HG02884 (cell line): ENCODE measurements at regions not wholly inside any gene's neighbourhood (a gene's known extent, or its start where the extent isn't known, plus 50 kb on each side); places are given as distances from the start of the nearest gene placed in this dataset.
A peak's percentile ranks its signal among the peaks of the same experiment; 100 is the strongest.

Experiments used
- ATAC-seq: cut with Tn5 transposase; IDR thresholded peaks from one replicate; pipeline ENCODE4 v1.9.1; 2021; ENCODE audit warnings: mild to moderate bottlenecking, moderate library complexity; ENCODE audit not compliant: unreplicated experiment

DNA sequence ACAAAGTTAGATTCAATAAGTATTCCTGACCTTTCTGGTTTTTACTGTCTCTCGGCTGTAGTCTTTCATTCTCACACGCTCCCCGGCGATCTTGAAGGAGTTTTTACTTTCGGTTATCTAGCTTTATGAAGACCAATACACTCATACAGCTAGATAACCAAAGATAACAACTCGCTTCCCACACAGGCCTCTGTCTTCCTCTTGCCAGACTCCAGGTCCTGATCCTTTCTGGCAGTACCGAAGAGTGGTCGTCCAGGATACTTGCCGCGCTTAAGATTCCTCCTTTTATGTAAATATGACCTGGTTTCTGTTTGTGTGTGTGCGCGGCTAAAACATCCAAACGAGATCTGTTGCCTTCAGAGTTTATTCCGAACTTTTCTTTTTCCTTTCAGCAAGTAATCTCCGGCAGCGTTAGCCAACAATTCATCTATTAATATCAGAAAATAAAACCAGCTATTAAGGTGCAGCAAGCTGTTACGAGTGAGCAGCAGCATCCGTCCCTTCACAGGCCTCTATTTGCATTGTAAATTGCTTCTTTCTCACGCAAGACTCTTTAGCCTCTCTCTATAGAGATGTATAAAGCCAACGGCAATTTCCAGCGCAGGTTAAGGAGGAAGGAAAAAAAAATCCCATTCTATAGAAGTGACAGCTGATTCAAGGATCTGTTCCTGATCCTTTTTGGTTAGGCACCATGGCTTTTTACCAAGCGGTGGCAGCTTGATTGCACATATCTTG is 216.1 kb downstream of the MEF2C start:
- ATAC-seq = peak; percentile 79

DNA sequence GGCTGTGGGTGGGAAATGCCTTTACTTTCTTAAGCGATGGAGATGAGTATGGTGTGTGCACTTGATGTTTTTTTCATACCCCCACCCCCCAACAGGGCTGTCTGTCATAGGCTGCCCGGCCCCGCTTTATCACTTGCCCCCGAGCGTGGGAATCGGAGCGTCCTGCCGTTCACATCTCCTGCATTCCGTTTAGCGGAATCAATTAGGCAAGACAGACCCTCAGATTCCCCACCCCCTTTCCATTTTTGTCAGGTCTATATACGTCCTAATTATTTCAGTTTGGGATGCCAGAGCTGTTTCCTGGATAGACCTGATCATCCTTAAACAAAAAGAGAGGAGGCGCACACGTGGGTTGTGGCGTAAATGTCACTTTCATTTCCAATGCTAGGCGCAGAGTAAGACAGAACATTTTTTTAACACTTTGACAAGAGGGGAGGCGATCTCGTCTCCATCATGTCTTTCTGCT is 217.2 kb downstream of the MEF2C start:
- no peak for ATAC-seq

DNA sequence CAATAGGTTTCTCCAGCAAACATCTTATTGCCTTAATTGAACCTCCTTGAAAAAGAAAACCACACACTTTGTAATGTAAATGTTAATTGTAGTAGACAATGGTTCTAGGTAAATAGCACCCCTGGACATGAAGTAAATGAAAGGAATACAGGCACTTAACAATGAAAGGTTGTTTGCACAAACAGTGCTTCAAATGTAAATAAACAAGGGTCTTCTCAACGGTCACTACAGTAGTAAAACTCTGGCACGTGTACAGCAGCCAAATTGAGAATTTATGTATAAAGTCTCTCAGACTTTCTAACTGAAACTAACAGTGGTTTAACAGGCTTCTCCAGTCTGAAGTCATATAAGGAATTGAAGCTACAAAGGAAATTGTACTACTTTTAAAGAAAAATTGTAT is 218.3 kb downstream of the MEF2C start:
- ATAC-seq = no peak

DNA sequence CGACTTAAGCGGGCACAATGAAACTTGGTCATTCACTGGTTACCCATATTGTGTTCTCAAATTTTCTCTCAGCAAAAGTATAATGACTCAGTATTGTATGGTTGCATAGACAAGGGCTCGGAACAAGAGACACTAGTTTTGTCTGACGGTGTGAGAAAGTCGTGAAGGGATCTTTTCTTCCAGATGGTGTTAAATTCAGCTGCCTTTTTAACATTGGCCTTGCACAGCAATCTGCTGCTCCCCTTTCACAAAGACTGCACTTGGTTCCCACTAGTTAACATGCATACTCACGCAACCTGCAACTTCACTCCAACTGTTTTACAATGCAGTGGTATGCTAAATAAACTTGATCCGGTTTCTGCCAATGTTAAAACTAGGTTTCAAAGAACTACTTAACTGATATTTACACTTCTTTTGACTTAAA is 219.2 kb downstream of the MEF2C start:
- ATAC-seq = no peak

DNA sequence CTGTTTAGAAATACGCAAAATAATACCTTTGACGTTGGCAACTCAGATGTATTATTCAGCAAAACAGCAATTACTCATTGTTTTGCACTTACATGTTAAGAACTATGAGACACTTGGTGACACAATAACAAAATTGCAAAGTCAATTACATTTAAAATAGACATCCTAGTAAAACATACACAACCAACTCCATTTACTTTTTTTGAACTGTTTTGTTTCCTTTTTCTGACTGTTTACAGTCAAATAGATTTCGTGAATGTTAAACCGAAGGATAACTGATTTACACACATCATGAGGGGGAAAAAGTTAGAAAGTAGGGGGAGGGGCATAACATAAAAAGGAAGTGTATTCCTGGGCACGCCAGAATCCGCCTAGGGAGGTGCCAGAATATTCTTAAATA is 220.1 kb downstream of the MEF2C start:
- no peak for ATAC-seq

DNA sequence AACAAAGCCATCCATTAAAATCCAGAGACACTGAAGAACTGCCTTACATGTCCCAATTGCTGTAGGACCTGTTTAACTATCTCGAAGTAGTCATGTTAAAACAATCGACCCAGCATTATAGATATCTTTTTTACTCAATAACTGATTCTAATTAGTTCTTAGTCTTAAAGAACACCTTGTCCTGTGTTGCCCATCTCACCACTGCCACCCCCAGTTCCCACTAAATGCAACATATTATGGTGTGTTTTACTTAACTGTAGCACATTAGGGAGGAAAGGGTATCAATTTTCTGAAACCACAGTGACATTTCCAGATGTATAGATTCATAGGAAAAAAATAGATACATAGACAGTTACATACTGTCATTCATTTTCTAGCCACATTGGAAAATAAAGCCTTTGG is 221.2 kb downstream of the MEF2C start:
- no peak for ATAC-seq

DNA sequence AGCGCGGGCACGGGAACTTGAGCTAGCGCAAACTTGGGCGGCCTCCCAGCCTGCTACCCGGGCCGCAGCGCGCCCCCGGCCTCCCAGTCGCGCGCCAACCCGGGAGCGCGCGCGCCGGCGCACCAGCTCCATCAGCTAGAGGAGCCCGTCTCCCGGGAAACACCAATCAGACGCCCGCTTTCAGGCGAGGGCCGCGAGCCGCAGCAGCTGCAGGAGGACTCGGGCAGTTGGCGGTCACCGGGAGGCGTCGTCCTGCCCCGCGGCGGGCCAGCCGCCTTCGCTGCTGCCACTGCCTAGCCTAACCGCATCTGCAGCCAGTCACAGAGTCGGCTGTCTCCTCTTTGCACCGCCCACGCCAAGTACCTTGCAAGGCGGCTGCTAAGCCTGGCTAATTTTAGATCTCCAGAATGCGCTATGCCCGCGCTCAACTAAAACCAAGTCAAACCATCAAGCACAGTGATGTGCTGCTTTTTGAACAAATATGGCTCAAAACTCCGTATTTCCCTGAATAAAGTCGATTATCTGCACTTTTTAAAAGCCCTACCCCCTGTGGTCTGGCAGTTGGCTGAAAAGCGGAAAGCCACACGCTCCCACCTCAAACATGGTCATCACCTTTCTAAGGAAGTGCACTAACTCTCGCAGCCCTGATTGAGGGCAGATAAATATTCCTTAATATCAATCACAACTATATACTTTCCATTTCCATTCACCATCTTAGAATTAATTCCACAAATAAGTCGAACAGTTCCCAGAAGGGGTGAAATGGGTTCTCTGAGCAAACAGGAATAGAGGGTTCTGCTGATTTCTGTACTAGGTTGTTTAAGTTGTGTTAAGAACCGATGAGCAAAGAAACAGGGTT is 221.8 kb downstream of the MEF2C start:
- ATAC-seq = peak; percentile 62

DNA sequence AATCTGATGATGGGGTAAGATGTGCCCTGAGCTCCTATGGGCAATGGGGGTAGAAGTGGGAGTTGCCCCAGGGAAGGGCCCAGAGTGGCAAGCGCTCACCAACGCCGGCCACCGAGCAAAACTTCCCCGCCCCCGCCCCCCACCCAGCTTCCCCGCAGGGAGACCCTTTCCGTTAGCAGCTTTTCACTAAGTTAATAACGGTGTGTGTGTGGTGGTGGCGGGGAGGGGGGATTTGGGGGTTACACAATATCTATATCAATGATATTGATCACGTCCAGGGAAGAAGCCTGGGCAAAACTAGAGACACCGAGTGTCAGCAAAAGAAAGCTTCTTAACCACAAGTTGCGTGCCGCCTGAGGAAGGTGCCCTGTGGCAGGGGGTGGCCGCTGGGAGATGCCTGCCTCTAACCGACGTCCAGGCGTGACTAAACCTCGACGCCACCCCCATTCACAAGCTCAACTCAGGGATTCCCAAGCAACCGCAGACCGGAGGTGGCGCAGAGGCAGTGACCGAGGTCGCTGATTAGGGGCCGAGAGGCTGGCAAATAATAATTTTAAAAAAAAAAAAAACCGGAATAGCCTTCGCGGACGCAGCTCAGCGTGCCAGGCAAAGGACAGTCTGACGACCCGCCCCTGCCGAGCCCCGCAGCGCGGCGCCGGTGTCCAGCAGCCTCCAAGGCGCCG is 222.6 kb downstream of the MEF2C start:
- ATAC-seq = peak; percentile 24

DNA sequence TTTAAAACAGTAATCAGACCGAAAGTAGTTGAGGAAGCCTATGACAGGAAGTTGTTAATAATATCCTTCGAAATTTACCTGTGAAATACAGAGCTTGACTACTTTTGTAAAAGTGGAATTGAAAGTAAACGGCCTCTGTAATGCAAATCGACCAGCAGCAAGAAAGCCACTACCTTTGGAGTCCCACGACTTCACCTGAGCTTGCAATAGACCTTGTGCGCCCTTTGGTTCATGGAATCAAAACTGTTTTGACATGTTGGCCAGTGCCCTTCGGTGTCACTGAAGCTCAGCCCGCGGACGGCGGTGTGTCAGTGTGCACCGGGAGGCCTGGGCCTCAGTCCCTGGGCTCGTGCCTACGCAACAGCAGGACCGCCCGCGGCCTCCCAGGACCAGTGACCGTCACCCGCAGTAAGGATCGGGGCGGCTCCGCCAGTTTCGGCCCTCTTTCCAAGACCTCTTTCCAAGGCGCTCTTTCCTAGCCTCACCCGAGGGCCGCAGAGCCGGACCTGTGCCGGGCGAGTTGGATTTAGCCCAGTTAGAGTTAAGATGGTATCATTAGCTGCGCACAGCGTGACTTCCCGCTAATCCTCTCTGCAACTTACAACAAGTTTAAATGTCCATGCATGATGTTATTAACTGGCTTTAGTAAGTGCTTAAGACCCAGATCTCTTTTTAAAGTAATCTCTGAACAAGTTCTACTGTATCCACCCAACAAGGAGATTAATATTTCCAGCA is 223.3 kb downstream of the MEF2C start:
- ATAC-seq = peak; percentile 55

DNA sequence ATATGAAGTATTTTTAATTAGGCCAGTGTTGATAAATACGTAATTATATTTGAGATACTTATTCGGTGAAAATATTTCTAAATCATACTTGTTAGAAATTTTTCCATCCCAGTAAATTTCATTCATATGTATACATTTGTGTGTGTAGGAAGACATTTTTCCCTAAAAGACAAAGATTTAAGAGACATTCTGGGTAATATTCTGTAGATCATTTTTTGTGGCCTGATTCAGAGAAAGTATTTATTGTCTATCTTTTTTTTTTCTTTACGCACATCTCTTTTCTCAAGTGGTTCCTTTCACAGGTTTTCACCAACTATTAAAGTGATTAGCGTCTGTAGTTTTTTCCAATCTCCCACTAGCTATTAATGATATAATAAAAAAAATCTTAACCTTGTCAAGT is 224.1 kb downstream of the MEF2C start:
- ATAC-seq = no peak

DNA sequence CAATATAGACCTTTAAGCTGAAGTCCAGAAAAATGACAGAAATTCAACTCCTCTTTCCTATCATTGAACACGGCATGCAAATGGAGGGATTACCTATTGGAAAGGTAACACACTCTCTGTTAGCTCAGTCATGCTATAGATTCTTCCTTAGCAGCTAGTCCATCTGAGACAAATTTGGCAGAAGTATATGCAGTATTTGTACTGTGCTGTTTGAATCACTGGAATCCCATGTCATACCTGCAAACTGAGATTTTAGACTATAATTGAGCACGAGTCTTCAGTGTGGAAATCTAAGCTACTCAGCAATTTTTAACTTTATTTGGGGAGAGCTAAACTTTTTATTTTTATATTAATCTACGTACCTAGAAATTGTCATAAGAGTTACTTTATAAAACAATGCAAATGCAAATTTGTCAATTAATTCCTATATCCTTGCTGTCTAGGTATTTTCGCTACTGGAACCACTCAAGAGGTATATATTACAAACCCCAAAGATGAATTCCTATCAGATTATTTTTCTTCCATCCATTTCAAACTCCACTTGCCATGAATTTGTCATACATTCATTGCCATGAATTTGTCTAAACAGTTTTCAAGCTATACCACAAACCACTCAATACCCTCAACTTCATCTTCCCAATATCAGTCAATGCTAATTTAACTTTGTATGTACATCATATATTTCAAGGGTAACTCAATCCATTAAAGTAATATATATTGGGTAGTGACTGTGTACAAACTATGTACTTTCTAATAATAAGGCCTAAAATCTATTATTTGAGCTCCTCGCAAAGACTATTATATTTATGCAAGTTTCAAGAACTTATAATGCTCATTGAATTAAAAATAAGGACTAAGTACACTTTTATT is 224.8 kb downstream of the MEF2C start:
- ATAC-seq = no peak

DNA sequence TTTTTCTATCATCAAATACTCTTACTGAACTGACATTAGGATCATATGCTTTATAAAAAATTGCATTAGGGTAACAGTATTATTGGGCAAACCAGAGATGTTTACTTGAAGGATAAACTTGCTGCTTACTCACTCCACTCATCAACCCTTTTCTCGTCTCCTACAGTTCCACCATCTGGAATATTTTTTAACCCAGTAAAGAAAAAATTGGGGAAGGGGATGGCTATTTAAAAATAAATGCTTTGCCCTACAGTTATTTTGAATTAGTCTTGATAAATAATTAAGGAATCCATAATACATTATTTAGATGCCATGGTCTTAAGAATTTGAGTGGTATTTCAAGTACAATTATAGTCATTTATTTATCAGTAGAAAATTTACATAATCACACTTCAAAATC is 225.8 kb downstream of the MEF2C start:
- no peak for ATAC-seq

DNA sequence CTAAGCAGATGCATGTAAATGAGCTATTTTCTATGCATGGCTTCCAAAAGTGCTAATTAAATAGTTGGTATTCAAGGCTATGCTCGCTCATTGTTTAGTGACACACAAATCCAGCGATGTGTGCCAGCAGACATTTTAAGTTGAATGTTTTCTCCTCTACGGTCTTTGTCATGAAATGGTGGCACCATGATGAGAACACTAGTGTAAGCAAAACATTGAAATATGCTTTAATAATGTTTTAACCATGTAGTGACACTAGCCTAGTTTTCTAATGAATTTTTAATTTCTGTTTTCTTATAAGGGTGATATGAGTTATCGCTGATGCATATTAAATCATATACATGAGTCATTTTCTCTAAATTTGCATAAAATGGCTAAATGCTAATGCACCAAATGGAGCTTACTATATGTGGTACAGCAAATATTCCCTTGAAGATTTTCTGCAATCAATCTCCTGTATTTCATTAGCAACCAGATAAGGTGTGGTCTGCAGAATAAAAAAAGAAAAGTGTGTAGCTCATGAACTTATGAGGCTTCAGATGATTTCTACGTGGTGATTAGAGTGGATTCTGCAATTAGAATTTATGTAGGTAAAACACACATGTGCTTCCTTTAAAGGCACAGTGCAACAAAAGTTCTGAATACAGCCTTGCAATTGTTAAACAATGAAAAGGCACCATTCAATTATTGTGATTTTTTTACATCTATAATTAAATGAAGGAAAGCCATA is 226.6 kb downstream of the MEF2C start:
- ATAC-seq = no peak

DNA sequence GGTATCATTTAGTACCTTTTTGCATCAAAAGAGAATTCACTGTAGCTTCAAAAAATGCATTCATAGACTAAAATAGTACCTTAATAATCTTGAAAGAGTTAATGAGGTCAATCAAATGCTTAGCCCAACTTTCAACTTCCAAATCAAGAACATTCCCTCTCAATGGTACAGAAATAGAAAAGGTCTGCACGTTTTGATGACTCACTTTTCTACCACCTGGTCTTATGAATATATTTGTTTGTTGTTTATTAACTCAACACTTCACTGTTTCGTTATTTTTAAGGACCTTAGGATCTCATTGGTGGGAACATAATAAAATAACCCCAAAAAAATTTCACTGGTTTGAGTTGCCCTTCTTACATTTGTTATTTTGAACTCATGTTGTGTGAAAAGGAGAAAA is 229.5 kb downstream of the MEF2C start:
- no peak for ATAC-seq

DNA sequence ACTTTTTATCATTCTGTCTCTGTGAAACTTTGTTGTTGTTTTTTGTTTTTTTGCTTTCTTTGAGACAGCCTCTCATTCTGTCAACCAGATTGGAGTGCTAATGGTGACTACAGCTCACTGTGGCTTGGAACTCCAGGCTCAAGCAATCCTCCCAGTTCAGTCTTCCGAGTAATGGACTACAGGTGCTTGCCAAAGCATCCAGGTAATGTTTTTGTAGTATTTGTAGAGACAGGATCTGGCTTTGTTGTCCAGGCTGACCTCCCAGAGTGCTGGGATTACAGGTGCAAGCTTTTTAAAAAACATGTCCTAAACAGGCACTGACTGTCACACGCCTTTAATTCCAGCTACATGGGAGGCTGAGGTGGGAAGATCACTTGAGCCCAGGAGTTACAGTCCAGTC is 235.1 kb downstream of the MEF2C start:
- ATAC-seq = no peak

DNA sequence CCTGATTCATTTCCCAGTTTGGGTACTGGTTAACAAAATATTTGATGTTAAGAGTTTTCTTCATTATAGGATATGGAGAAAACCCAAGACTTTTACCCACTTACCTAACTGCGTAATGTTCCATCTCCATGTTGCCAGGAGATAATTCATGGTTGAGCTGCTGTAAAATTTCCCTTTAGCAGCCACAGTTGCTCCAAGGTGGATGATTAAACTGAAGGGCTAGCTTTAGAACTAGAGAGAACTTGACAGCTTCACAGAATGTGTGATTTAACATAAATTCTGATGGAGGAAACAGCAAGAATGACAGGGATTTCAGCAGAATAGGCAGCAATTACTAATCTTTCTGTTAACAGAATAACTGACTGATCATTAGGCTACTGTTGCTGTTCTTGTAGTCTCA is 236.1 kb downstream of the MEF2C start:
- ATAC-seq = no peak

DNA sequence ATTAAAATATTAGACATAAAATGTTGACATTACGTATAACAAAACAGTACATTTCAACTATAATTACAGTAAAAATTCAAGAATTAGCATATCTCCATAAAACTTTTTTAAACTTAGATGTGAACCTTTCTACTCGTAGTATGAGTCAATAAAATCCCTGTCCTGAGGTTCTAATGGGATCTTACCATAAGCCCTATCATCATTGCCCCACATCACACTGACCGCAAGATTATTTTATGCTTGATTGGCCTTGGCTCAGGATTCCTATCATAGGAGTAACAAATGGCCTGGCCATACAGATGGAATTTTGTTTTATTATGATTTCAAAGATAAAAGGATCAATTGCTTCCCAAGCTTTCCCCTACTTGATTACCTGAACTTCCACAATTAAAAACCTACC is 238.3 kb downstream of the MEF2C start:
- no peak for ATAC-seq

DNA sequence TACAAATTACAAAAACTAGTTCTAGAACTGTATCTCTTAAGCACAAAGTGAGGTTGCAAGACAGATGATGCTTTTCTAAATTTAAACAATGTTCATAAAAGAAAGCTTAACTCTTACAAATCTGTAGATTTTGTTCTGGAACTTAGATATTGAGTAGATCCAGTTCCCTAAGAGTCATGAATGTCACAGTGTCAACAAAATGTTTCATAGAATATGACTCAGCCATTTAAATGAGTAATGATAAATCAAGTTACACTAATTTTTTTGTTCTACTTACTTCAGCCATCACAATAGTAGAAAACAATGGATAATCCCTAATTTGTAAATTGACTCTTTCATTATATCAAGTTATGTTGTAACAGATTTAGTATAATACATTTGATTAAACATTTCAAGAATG is 239.7 kb downstream of the MEF2C start:
- ATAC-seq = no peak

DNA sequence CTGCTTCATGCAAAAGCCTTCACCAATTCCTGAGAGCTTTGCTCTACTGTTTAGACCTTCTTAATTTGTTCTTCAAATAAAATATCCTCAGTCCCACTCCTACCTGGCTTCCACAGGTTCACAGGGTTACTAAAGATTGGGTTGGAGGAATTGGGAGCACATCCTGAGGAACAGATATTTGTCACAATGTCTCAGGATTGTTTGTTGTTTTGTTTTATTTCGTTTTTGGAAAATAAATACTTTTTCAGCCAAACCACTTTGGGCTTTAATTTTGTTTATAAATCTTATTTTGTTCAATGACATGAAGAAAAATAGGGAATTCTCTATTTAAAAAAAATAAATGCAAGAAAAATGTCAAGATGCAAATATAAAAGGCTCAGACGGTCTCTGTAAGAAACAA is 249.0 kb downstream of the MEF2C start:
- ATAC-seq = no peak
